ENCODE measurements at regions not wholly inside any gene's neighbourhood (a gene's known extent, or its start where the extent isn't known, plus 50 kb on each side); places are given as distances from the start of the nearest gene placed in this dataset.
"Not testable (repeated sequence)": the region's sequence is repeated elsewhere in the genome, so short reads cannot be mapped to it uniquely, and the experiment has no call there.

DNA sequence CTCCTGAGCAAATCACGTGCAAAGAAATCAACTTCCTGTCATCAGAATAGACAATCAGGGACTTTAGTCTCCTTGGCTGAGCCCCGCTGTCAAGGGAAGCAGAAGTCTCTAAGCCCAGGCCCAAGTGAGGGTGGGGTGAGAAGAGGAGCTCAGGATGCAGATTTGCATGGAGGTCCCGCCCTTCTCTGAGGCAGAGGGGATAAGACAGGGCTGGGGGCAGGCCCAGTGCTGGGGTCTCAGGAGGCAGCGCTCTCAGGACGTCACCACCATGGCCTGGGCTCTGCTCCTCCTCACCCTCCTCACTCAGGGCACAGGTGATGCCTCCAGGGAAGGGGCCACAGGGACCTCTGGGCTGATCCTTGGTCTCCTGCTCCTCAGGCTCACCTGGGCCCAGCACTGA is 65.1 kb upstream of the IGLL5 start:
- TF ChIP-seq, protein P1, sequence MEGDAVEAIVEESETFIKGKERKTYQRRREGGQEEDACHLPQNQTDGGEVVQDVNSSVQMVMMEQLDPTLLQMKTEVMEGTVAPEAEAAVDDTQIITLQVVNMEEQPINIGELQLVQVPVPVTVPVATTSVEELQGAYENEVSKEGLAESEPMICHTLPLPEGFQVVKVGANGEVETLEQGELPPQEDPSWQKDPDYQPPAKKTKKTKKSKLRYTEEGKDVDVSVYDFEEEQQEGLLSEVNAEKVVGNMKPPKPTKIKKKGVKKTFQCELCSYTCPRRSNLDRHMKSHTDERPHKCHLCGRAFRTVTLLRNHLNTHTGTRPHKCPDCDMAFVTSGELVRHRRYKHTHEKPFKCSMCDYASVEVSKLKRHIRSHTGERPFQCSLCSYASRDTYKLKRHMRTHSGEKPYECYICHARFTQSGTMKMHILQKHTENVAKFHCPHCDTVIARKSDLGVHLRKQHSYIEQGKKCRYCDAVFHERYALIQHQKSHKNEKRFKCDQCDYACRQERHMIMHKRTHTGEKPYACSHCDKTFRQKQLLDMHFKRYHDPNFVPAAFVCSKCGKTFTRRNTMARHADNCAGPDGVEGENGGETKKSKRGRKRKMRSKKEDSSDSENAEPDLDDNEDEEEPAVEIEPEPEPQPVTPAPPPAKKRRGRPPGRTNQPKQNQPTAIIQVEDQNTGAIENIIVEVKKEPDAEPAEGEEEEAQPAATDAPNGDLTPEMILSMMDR (IDR thresholded peaks at IDR 0.05), result not testable (repeated sequence)
- not testable (repeated sequence) for TF ChIP-seq POLR2A (IDR thresholded peaks at IDR 0.05)
